ENCODE measurements at regions not wholly inside any gene's neighbourhood (a gene's known extent, or its start where the extent isn't known, plus 50 kb on each side); places are given as distances from the start of the nearest gene placed in this dataset.

GRCh38 chr17:63338272-63338671, 107.8 kb downstream of the CYB561 start:
- no peak for TF ChIP-seq TAF1 (IDR thresholded peaks at IDR 0.05; ENCODE audit: borderline replicate concordance, low read depth, low read length)
- TF ChIP-seq EP300 (IDR thresholded peaks at IDR 0.05; ENCODE audit: borderline replicate concordance in 1 of 2, low read depth in 1 of 2, low read length in 1 of 2), result no peak
- no peak for TF ChIP-seq REST (IDR thresholded peaks at IDR 0.05; ENCODE audit: low read depth, low read length)
- TF ChIP-seq CTCF (IDR thresholded peaks at IDR 0.05), result no peak
- TF ChIP-seq RAD21 (IDR thresholded peaks at IDR 0.05; ENCODE audit: low read length), result no peak
- TF ChIP-seq NFIC (IDR thresholded peaks at IDR 0.05; ENCODE audit: borderline replicate concordance), result no peak
- no peak for TF ChIP-seq CHD2 (IDR thresholded peaks at IDR 0.05; ENCODE audit: low read length, partially characterized antibody)
- TF ChIP-seq MEF2A (IDR thresholded peaks at IDR 0.05; ENCODE audit: borderline replicate concordance, low read depth), result no peak
- TF ChIP-seq GABPA (IDR thresholded peaks at IDR 0.05; ENCODE audit: low read depth), result no peak
